ENCODE measurements at regions not wholly inside any gene's neighbourhood (a gene's known extent, or its start where the extent isn't known, plus 50 kb on each side); places are given as distances from the start of the nearest gene placed in this dataset.

- Histone ChIP-seq H3K9me3 (ENCODE audit: insufficient read depth, low read depth, low read length) (no peaks in the 10 kb centered on the region), H4K20me1 (ENCODE audit: insufficient read depth, low read length, poor library complexity, severe bottlenecking) (no peaks in the 10 kb centered on the region), H3K27me3 (ENCODE audit: insufficient read depth, low read length, poor library complexity, severe bottlenecking) (no peaks in the 10 kb centered on the region), H3K4me1 (ENCODE audit: insufficient read depth, low read length, poor library complexity, severe bottlenecking) (no peaks in the 10 kb centered on the region), H3F3A (ENCODE audit: low read depth) (no peaks in the 10 kb centered on the region), H3K4me3 (ENCODE audit: low read length, poor library complexity, severe bottlenecking) (no peak overlapping the region), H3K36me3 (ENCODE audit: insufficient read depth, low read length) (no peaks in the 10 kb centered on the region), H3K9me2 (replicated peaks; ENCODE audit: low read depth, low read length) (no peaks in the 10 kb centered on the region), H2AFZ (ENCODE audit: low read length) (no peak overlapping the region), H3K9ac (ENCODE audit: low read depth, low read length, poor library complexity, severe bottlenecking) (no peak overlapping the region), H3K79me2 (ENCODE audit: insufficient read depth, low read length) (no peaks in the 10 kb centered on the region), H3K4me2 (ENCODE audit: low read depth, low read length, poor library complexity, severe bottlenecking) (no peak overlapping the region)
- TF ChIP-seq EZH2phosphoT487 (IDR thresholded peaks at IDR 0.05; ENCODE audit: borderline replicate concordance) (no peak), CTCF (conservative IDR thresholded peaks at IDR 0.05; ENCODE audit: low read length) (no peak)
Observed at GRCh38 chr11:29756871-29757270, 260.0 kb downstream of the KCNA4 start.

- Histone ChIP-seq H3K79me2 (ENCODE audit: insufficient read depth, low read length) (no peaks in the 10 kb centered on the region), H3K4me1 (ENCODE audit: insufficient read depth, low read length, poor library complexity, severe bottlenecking) (no peaks in the 10 kb centered on the region), H3K36me3 (ENCODE audit: insufficient read depth, low read length) (no peaks in the 10 kb centered on the region), H3F3A (ENCODE audit: low read depth) (no peaks in the 10 kb centered on the region), H3K4me2 (ENCODE audit: low read depth, low read length, poor library complexity, severe bottlenecking) (no peak overlapping the region), H3K9me2 (replicated peaks; ENCODE audit: low read depth, low read length) (no peaks in the 10 kb centered on the region), H3K9ac (ENCODE audit: low read depth, low read length, poor library complexity, severe bottlenecking) (no peak overlapping the region), H3K9me3 (ENCODE audit: insufficient read depth, low read depth, low read length) (no peaks in the 10 kb centered on the region), H4K20me1 (ENCODE audit: insufficient read depth, low read length, poor library complexity, severe bottlenecking) (no peaks in the 10 kb centered on the region), H3K4me3 (ENCODE audit: low read length, poor library complexity, severe bottlenecking) (no peak overlapping the region), H2AFZ (ENCODE audit: low read length) (no peak overlapping the region), H3K27me3 (ENCODE audit: insufficient read depth, low read length, poor library complexity, severe bottlenecking) (no peaks in the 10 kb centered on the region)
- TF ChIP-seq EZH2phosphoT487 (IDR thresholded peaks at IDR 0.05; ENCODE audit: borderline replicate concordance): no peak
- no peak for TF ChIP-seq CTCF (conservative IDR thresholded peaks at IDR 0.05; ENCODE audit: low read length)
Observed at GRCh38 chr11:29755474-29755873, 261.4 kb downstream of the KCNA4 start.

GRCh38 chr11:29751618-29752017, 265.2 kb downstream of the KCNA4 start:
- Histone ChIP-seq H2AFZ (ENCODE audit: low read length) (no peak overlapping the region), H3K4me2 (ENCODE audit: low read depth, low read length, poor library complexity, severe bottlenecking) (no peak overlapping the region), H3K4me1 (ENCODE audit: insufficient read depth, low read length, poor library complexity, severe bottlenecking) (no peaks in the 10 kb centered on the region), H4K20me1 (ENCODE audit: insufficient read depth, low read length, poor library complexity, severe bottlenecking) (no peaks in the 10 kb centered on the region), H3K9me3 (ENCODE audit: insufficient read depth, low read depth, low read length) (no peaks in the 10 kb centered on the region), H3K79me2 (ENCODE audit: insufficient read depth, low read length) (no peaks in the 10 kb centered on the region), H3F3A (ENCODE audit: low read depth) (no peaks in the 10 kb centered on the region), H3K27me3 (ENCODE audit: insufficient read depth, low read length, poor library complexity, severe bottlenecking) (no peaks in the 10 kb centered on the region), H3K36me3 (ENCODE audit: insufficient read depth, low read length) (no peaks in the 10 kb centered on the region), H3K9ac (ENCODE audit: low read depth, low read length, poor library complexity, severe bottlenecking) (no peak overlapping the region), H3K4me3 (ENCODE audit: low read length, poor library complexity, severe bottlenecking) (no peak overlapping the region), H3K9me2 (replicated peaks; ENCODE audit: low read depth, low read length) (no peaks in the 10 kb centered on the region)
- no peak for TF ChIP-seq CTCF (conservative IDR thresholded peaks at IDR 0.05; ENCODE audit: low read length)
- TF ChIP-seq EZH2phosphoT487 (IDR thresholded peaks at IDR 0.05; ENCODE audit: borderline replicate concordance): no peak

All from Loucy (cell line).